WERI-Rb-1 (cell line): ENCODE measurements at regions not wholly inside any gene's neighbourhood (a gene's known extent, or its start where the extent isn't known, plus 50 kb on each side); places are given as distances from the start of the nearest gene placed in this dataset.

Source experiments
- DNase-seq: peaks from one replicate; pipeline ENCODE4 v3.0.0-alpha.2; 2020
- H3K27ac ChIP-seq: fragments of 250-450 bp; sonication (Bioruptor Pico); 2 replicates; pipeline ENCODE4 v1.5.1; 2020; ENCODE audit warnings: mild to moderate bottlenecking, moderate library complexity
- H3K27me3 ChIP-seq: fragments of 250-450 bp; sonication (Bioruptor Pico); 2 replicates; pipeline ENCODE4 v1.5.1; 2021; ENCODE audit warnings: mild to moderate bottlenecking, low read depth, moderate library complexity; ENCODE audit not compliant: insufficient read depth, severe bottlenecking
- H3K36me3 ChIP-seq: fragments of 250-450 bp; sonication (Bioruptor Pico); 2 replicates; pipeline ENCODE4 v1.5.1; 2020; ENCODE audit warnings: mild to moderate bottlenecking, moderate library complexity
- H3K4me3 ChIP-seq: 2 replicates; pipeline ENCODE4 v1.5.1; 2011; ENCODE audit warnings: low read depth, mild to moderate bottlenecking, control low read depth, low read length
- H3K9me3 ChIP-seq: fragments of 250-450 bp; sonication (Bioruptor Pico); 2 replicates; pipeline ENCODE4 v1.5.1; 2021; ENCODE audit warnings: mild to moderate bottlenecking, moderate library complexity; ENCODE audit not compliant: severe bottlenecking
- CTCF ChIP-seq: IDR thresholded peaks from 2 replicates; pipeline ENCODE4 v1.5.1; 2011; ENCODE audit warnings: low read depth, mild to moderate bottlenecking, control low read depth, inconsistent platforms, low read length

GRCh38 chr20:41998539-41999341 is 380.6 kb upstream of the CHD6 start:
- H3K27me3 ChIP-seq: no peaks in the 10 kb centered on the region
- no peak for DNase-seq
- no peak for TF ChIP-seq CTCF
- no peak overlapping the region for H3K4me3 ChIP-seq
- no peak overlapping the region for H3K27ac ChIP-seq
- H3K36me3 ChIP-seq: no peaks in the 10 kb centered on the region
- no peaks in the 10 kb centered on the region for H3K9me3 ChIP-seq

DNA sequence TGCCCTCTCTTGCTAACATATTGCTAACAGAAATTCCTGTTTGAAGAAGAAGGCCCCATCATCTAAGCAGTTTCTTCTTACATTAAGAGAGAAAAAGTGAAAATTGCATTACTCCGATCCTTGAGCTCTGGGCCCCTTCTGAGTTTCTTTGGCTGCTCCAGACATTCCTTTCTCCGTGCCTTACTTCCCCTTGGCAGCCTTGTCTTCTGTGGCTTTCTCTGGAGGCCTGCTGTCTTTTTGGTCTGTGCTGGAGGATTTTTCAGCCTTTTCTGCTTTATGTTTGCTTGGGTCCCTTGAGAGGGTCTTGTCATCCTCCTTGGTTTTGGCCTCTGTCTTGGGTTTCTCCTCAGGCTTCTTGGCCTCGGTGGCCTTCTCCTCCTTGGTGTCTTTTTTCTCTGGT is 378.8 kb upstream of the CHD6 start:
- H3K27me3 ChIP-seq: no peaks in the 10 kb centered on the region
- H3K36me3 ChIP-seq: no peaks in the 10 kb centered on the region
- TF ChIP-seq CTCF: no peak

GRCh38 chr20:41992481-41992880 is 374.3 kb upstream of the CHD6 start:
- no peak for TF ChIP-seq CTCF

More for the DNA sequence above, 378.8 kb upstream of the CHD6 start:
- no peak for DNase-seq
- H3K27ac ChIP-seq: no peak overlapping the region
- H3K4me3 ChIP-seq: no peak overlapping the region
- no peaks in the 10 kb centered on the region for H3K9me3 ChIP-seq

GRCh38 chr20:41991412-41991811 is 373.2 kb upstream of the CHD6 start:
- no peak for TF ChIP-seq CTCF
- Histone ChIP-seq H3K9me3 (no peaks in the 10 kb centered on the region), H3K27ac (no peak overlapping the region), H3K27me3 (no peaks in the 10 kb centered on the region), H3K36me3 (no peaks in the 10 kb centered on the region), H3K4me3 (no peak overlapping the region)
- no peak for DNase-seq

More at GRCh38 chr20:41992481-41992880, 374.3 kb upstream of the CHD6 start:
- H3K36me3 ChIP-seq: no peaks in the 10 kb centered on the region
- no peaks in the 10 kb centered on the region for H3K27me3 ChIP-seq
- no peak for DNase-seq
- no peaks in the 10 kb centered on the region for H3K9me3 ChIP-seq
- no peak overlapping the region for H3K27ac ChIP-seq
- no peak overlapping the region for H3K4me3 ChIP-seq

DNA sequence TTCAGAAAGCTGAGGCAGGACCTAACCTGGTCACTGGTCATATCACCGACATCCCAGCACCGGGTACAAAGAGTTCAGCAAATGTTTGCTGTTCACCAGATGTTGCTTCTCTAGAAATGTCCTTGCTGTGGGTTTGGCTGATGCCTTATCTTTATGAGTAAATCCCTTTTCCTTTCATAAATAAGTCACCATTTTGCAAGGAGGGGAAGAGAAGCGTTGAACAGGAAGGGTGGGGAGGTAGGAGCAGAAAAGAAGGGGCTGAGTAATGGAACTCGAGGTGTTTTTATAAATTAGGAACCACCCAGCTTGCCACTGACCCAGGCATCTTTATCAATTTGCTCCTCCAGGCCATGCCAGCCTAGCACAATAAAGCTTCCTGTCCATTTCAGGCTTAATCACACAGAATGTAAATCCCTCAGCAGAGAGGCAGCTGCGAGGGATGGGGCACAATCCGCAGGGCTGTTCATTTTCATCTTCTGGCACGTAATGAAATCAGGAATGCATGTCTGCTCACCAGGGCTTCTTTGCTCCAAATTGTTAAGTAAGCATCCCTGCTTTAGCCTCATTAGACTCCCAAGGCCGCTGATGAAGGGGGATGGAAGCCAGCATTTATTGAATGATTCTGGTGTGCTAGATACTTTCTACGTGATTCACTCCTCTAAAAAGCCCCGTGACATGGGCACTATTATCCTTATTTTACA is 371.9 kb upstream of the CHD6 start:
- H3K27me3 ChIP-seq: no peaks in the 10 kb centered on the region
- H3K36me3 ChIP-seq: no peaks in the 10 kb centered on the region
- no peak overlapping the region for H3K27ac ChIP-seq
- no peak for TF ChIP-seq CTCF
- no peak overlapping the region for H3K4me3 ChIP-seq
- no peaks in the 10 kb centered on the region for H3K9me3 ChIP-seq
- peak; percentile 29 for DNase-seq
